Heart left ventricle (tissue), 16 donors: ENCODE measurements at regions not wholly inside any gene's neighbourhood (a gene's known extent, or its start where the extent isn't known, plus 50 kb on each side); places are given as distances from the start of the nearest gene placed in this dataset.
A peak's percentile ranks its signal among the peaks of the same experiment; 100 is the strongest.
"Not testable (repeated sequence)": the region's sequence is repeated elsewhere in the genome, so short reads cannot be mapped to it uniquely, and the experiment has no call there.

Experiments used
- ATAC-seq, 4 donors: fragments of 200-7000 bp; cut with Tn5 transposase; one replicate each; pipeline ENCODE4 v1.9.1; 2020 to 2022; ENCODE audit warnings: moderate library complexity in 4 of 4, mild to moderate bottlenecking in 3 of 4, moderate number of reproducible peaks in 1 of 4
- DNase-seq, 5 donors: peaks; one replicate each; pipeline ENCODE4 v3.0.0-alpha.2; 2020
- H3K27ac ChIP-seq, 12 donors: fragments of 200-600 bp; sonication (generic) in 4 of 12; one replicate each; pipeline versions ENCODE4 v1.5.0 to v1.8.0; 2016 to 2022; ENCODE audit warnings: mild to moderate bottlenecking in 2 of 12
- H3K27me3 ChIP-seq, 9 donors: fragments of 200-600 bp; sonication (generic) in 2 of 9; one replicate each; pipeline versions ENCODE4 v1.5.1 to v1.8.0; 2016 to 2022; ENCODE audit warnings: mild to moderate bottlenecking in 3 of 9
- H3K36me3 ChIP-seq, 9 donors: fragments of 200-600 bp; sonication (generic) in 2 of 9; one replicate each; pipeline versions ENCODE4 v1.5.0 to v1.8.0; 2018 to 2022; ENCODE audit warnings: mild to moderate bottlenecking in 2 of 9
- H3K4me1 ChIP-seq, 12 donors: fragments of 200-600 bp; sonication (generic) in 4 of 12; one replicate each; pipeline versions ENCODE4 v1.5.0 to v1.8.0; 2016 to 2022; ENCODE audit warnings: mild to moderate bottlenecking in 3 of 12
- H3K4me3 ChIP-seq, 12 donors: fragments of 200-600 bp; sonication (generic) in 4 of 12; one replicate each; pipeline versions ENCODE4 v1.5.0 to v1.8.0; 2017 to 2022; ENCODE audit warnings: mild to moderate bottlenecking in 9 of 12, moderate library complexity in 4 of 12
- H3K9me3 ChIP-seq, 12 donors: fragments of 200-600 bp; sonication (generic) in 4 of 12; one replicate each; pipeline versions ENCODE4 v1.5.0 to v1.8.0; 2016 to 2022; ENCODE audit warnings: mild to moderate bottlenecking in 1 of 12
- CTCF ChIP-seq, 12 donors: fragments of 200-600 bp; sonication (generic) in 4 of 12; IDR thresholded peaks; one replicate each; pipeline versions ENCODE4 v1.5.0 to v1.8.0; 2018 to 2022; ENCODE audit warnings: antibody characterized with exemption in 12 of 12, mild to moderate bottlenecking in 5 of 12
- WGBS, 4 donors: extraction: QIAGEN DNeasy Blood & Tissue Kit in 2 of 4; methylation state at CpG; one replicate each; pipeline versions ENCODE4 v1.1.5 to v1.1.7; 2013 to 2018; 5-methylcytosine and 5-hydroxymethylcytosine counted together
- intact Hi-C, 10 donors: fragments of 100-400 bp; cut with DNase I; formaldehyde crosslinking; loops; one replicate each; pipeline versions ENCODE4 v1.11.1 to v1.14.2; 2022
- donor health status: ischemic (EF 13 %, LVEDD 7.1; RV severe dilation, severe dysfunction).
- donor health status: healthy with polysubstance abuse.
- donor health status: DM: no; HTN: yes; CAD: no.
- donor health status: DM: no; HTN: no; CAD: no.
- donor health status: ischemic (EF 25% LVEDD 6.9; RV normal size, moderate dysfunction).
- donor health status: ischemic (EF 25% LVEDD 5.7; RV mildly dilated, moderate dysfunction).
- donor health status: healthy.
- donor health status: DM: yes; HTN: yes; CAD: no.
- donor health status: ischemic (EF 35%, LVEDD 5.7; RV mildly dilated, moderate dysfunction).
- donor health status: nonischemic (EF 11% LVEDD 7.7; RV severe dilation, severe dysfunction).
- donor health status: DM: yes; HTN: yes; CAD: no.
- donor health status: PGD.
- donor health status: ischemic (EF 29% LVEDD 5.4; RV normal size, mild dysfunction).
- donor health status: nonischemic (EF 23%, LVEDD 6.1; RV moderate dilation, normal function).

- intact Hi-C loops, H3K9me3 ChIP-seq, DNase-seq, H3K4me1 ChIP-seq, H3K27ac ChIP-seq, H3K27me3 ChIP-seq, ATAC-seq, H3K4me3 ChIP-seq, H3K36me3 ChIP-seq: not testable (repeated sequence)
- 25 to 30% (median 26%) methylated on average over 1 of the region's 1 CpG for WGBS, 4 donors
Measured at GRCh38 chr2:91856971-91857370, 3014.3 kb upstream of the TEKT4 start.

- DNase-seq = peak in 1 of 5 donors; percentile 48
- H3K4me3 ChIP-seq, ATAC-seq, H3K9me3 ChIP-seq, H3K27ac ChIP-seq, H3K27me3 ChIP-seq, intact Hi-C loops, H3K4me1 ChIP-seq, H3K36me3 ChIP-seq: not testable (repeated sequence)
- WGBS, 4 donors = 77 to 82% (median 79%) methylated on average over 16 to 21 of the region's 21 CpGs
Measured at GRCh38 chr2:91857711-91858110, 3013.5 kb upstream of the TEKT4 start.

GRCh38 chr2:91871716-91872115, 2999.5 kb upstream of the TEKT4 start:
- H3K27ac ChIP-seq, H3K4me1 ChIP-seq, DNase-seq, H3K4me3 ChIP-seq, H3K9me3 ChIP-seq, H3K36me3 ChIP-seq, ATAC-seq, intact Hi-C loops, H3K27me3 ChIP-seq: not testable (repeated sequence)
- 47 to 59% (median 52%) methylated on average over 2 of the region's 2 CpGs for WGBS, 4 donors

GRCh38 chr2:91873416-91873815, 2997.8 kb upstream of the TEKT4 start:
- WGBS, 4 donors = 38 to 54% (median 46%) methylated on average over 1 of the region's 1 CpG
- DNase-seq, H3K27me3 ChIP-seq, H3K36me3 ChIP-seq, intact Hi-C loops, ATAC-seq, H3K4me1 ChIP-seq, H3K9me3 ChIP-seq, H3K27ac ChIP-seq, H3K4me3 ChIP-seq: not testable (repeated sequence)

GRCh38 chr2:91877658-91878210, 2993.5 kb upstream of the TEKT4 start:
- H3K4me3 ChIP-seq, H3K9me3 ChIP-seq, H3K27ac ChIP-seq, H3K4me1 ChIP-seq, intact Hi-C loops, H3K36me3 ChIP-seq, H3K27me3 ChIP-seq, ATAC-seq: not testable (repeated sequence)
- 84 to 90% (median 86%) methylated on average over 29 of the region's 29 CpGs for WGBS, 4 donors
- DNase-seq = peak in 1 of 5 donors; percentile 64

GRCh38 chr2:91895091-91895490, 2976.1 kb upstream of the TEKT4 start:
- 10 to 24% (median 18%) methylated on average over 4 to 5 of the region's 5 CpGs for WGBS, 4 donors
- peak in 6 of 12 donors; percentile 6 to 28 (median 14) for TF ChIP-seq CTCF (IDR thresholded peaks at IDR 0.05)
- H3K27ac ChIP-seq, DNase-seq, H3K4me1 ChIP-seq, H3K27me3 ChIP-seq, intact Hi-C loops, H3K9me3 ChIP-seq, H3K36me3 ChIP-seq, H3K4me3 ChIP-seq, ATAC-seq: not testable (repeated sequence)

GRCh38 chr2:91917602-91918001, 2953.6 kb upstream of the TEKT4 start:
- H3K27me3 ChIP-seq, H3K9me3 ChIP-seq, DNase-seq, H3K4me1 ChIP-seq, H3K4me3 ChIP-seq, ATAC-seq, H3K36me3 ChIP-seq, H3K27ac ChIP-seq, intact Hi-C loops: not testable (repeated sequence)
- 53 to 78% (median 74%) methylated on average over 1 of the region's 1 CpG for WGBS, 4 donors
